GM21528 (cell line): ENCODE measurements at regions not wholly inside any gene's neighbourhood (a gene's known extent, or its start where the extent isn't known, plus 50 kb on each side); places are given as distances from the start of the nearest gene placed in this dataset.
A peak's percentile ranks its signal among the peaks of the same experiment; 100 is the strongest.

ENCODE experiments used
- ATAC-seq: cut with Tn5 transposase; IDR thresholded peaks from one replicate; pipeline ENCODE4 v1.9.1; 2021; ENCODE audit warnings: mild to moderate bottlenecking, moderate library complexity; ENCODE audit not compliant: unreplicated experiment, low FRiP score

DNA sequence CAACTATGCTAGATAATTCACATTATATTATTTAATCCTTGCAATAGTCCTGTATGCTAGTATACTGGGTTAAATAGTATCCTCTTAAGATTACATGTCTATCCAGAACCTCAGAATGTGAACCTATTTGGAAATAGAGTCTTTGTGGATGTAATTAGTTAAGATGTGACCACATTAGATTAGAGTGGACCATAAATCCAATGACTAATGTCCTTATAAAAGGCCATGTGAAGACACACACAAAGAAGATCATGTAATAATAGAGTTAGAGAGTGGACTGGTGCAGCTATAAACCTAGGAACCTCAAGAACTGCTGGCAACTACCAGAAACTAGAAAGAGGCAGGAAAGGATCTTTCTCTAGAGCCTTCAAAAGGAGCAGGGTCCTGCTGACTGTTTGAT is 263.6 kb upstream of the PTGER4 start:
- ATAC-seq, result no peak

DNA sequence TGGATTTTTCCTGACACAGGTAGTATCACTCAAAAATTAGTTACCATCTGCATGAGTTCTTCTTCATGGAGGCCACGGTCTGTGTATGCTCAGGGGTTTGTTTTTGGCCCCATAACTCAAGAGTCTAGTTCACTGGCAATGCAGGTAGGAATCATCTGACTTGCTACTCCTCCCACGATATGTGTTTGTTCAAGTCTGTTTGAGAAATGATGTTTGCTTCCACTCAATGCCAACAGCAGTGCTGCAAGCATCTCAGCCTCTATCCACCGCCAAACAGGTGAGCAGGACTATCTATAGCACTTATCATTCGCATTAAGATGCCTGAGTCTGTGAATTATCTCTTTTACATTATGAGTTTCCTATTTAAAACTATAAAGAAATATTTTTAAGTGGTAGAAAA is 264.8 kb upstream of the PTGER4 start:
- ATAC-seq, result no peak

- ATAC-seq, result no peak
Observed at GRCh38 chr5:40413743-40414142, 266.0 kb upstream of the PTGER4 start.

GRCh38 chr5:40412771-40413170 is 266.9 kb upstream of the PTGER4 start:
- no peak for ATAC-seq

DNA sequence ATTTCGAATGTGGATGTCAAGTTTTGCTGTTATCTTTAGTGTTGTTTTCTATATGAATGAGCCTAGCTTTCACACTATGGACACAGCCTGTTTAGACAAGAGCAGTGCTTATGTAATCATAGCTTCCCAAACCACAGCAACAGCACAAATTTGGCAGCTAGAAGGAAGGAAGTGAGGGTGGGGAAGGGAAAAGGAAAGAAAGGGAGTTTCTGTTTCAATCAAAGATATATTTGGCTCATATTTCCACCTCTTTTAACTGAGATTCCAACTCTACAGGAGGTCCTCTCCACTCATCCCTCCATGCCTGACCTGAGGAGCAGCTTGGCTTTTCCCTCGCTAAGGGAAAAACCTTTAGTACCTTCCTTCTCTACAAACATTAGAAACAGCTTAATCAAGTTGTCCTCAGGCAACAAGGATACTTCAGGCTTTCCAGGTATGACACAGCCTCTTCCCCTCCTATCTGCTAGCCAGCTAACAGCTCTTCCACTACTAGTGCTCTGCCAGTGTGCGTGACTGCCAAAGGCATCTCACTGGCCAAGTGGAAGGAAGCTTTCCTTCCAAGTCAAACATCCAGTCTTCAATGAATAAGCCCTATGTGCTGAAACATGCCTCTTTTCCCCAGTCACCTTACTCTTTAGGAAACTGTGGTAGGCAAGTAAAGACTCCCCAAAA is 268.6 kb upstream of the PTGER4 start:
- no peak for ATAC-seq

DNA sequence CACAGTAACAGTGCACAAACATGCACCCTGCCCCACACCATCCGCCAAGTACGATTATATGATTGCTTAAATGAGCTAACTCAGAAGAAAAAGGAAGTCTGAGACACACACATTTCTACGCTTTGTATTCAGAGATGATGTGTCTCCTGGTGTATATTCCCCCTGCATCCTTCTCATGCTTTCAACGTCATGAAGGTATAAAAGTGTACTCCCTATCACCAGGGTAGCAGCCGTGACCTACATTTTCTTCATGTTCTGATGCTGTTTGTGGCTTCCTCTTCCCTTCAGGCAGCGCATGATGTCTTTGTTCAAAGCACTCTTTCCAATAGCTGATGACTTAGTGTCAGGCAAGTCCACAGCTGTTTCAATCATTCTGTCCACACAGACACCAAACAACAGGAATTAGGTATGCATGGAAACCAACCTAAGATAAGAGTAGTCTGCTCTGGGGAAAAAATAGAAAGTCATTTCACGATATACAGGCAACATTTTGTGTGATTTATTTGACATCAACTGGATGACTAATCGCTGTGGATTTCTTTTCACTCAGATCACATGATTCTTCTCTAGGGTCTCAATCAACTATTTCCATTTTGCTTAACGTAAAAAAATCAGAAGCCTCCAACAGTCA is 269.4 kb upstream of the PTGER4 start:
- no peak for ATAC-seq

DNA sequence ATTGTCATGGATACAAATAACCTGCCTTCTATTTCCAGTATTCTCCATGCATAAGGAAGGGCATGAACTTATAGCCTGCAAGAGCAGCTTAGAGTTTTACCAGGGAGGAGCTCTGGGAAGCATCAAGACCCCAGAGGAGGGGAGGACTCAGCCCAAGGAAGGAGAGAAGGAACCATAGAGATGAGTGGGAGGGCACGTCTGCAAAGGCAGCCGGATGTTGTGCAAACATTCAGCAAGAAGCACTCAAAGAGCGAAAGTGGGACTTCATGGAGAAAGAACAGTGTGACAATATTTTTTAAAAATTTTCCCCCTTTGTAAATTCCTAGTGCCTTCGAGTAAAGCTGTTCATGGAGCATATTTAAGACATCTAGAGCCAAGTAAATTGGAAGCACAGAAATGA is 270.1 kb upstream of the PTGER4 start:
- no peak for ATAC-seq

DNA sequence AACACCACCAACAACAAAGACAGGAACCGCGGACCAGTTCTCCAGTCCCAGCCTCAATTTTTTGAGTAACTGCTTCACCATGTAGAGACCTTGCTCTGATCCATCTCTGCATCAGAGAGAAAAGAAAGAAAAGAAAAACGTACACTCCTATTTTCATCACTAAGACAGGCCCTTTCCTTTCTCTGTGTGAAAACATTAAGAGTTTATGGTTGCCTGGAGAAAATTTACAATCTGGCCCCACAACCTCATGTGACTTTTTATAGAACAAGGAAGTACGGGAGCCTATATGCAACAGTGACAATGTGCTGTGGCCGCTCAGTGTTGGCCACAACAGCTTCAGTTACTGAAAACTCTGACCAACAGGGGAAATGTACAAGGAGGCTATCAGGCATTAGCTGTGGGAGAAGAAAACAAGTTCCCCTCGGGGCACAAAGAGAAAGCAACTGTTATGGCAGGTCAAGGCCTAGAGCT is 272.9 kb upstream of the PTGER4 start:
- peak; percentile 74 for ATAC-seq

- ATAC-seq, result no peak
Observed at GRCh38 chr5:40405996-40406740, 273.5 kb upstream of the PTGER4 start.

GRCh38 chr5:40405230-40405629 is 274.5 kb upstream of the PTGER4 start:
- ATAC-seq, result no peak

- ATAC-seq, result peak; percentile 67
Observed at GRCh38 chr5:40404613-40405012, 275.1 kb upstream of the PTGER4 start.

DNA sequence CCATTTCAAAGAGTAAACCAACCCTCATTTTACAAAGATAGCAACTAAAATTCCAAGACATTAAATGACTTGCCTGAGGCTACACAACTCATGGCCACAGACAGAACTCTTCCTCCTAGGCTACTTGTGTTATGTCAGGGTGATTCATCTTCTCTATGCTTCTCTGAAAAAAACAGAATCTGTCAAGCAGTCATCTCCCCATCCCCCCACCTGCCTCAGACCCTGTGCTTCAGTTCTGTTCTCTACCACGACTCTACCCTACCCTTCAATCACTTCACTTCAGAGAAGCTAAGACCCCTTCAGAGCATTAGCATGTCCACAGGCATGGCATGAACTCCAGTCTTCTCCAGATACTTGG is 277.7 kb upstream of the PTGER4 start:
- no peak for ATAC-seq

GRCh38 chr5:40401284-40402006 is 278.3 kb upstream of the PTGER4 start:
- ATAC-seq, result no peak

GRCh38 chr5:40400245-40400644 is 279.5 kb upstream of the PTGER4 start:
- ATAC-seq, result no peak

- ATAC-seq, result no peak
Observed at GRCh38 chr5:40399349-40399748, 280.4 kb upstream of the PTGER4 start.

DNA sequence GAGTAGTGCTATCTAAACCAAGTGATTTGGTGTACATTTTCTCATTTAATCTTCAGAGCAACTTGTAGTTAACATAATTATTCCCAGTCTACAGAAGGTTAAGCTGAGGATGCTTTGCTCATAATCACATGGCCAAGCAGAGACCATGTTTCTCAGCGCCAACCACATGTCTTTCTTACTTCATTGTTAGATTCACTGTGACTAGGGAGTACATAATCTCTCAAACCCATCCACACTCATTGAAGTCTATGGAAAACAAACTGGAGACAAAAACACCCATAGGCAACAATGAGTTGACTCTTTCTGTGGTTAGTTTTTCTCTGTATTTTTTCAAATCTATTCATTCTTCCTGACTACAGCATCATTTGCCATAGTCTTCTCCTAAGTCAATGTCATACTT is 281.7 kb upstream of the PTGER4 start:
- no peak for ATAC-seq

GRCh38 chr5:40397091-40397490 is 282.6 kb upstream of the PTGER4 start:
- no peak for ATAC-seq

DNA sequence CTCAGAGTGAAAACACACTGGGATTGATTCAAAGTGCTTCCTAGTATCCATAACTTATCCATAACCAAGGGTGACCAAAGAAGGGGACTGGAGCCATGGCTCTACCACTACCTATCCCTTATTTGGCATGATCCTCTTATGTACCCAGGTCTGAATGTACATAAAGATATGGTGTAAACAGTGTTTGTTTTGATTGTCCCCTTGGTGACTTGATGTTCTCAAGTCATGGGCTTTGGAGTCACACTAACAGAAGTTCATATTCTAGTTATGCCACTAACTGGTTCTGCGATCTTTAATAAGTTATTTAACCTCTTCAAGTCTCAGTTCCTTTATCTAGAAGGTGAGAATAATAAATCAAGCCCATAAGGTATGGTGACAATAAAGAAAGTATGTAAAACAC is 283.4 kb upstream of the PTGER4 start:
- no peak for ATAC-seq

- no peak for ATAC-seq
Observed at GRCh38 chr5:40395251-40395650, 284.5 kb upstream of the PTGER4 start.

DNA sequence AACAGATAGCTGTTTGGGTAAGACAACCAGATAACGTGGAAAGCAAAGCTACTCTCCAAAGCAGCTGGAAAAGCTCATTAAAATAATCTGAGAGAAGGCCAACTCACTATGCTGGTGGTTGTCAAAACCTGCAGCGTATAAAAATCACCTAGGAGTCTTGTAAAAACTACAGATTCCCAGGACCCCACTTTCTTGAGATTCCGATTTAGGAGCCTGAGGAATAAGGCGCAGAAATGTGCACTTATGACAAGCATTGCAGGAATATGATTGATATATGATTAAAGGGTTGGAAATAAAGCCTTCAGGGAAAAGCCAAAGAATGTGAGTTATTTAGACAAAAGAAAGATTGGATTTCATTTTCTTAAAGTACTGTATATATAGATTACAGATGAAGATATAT is 285.0 kb upstream of the PTGER4 start:
- no peak for ATAC-seq

GRCh38 chr5:40391642-40392041 is 288.1 kb upstream of the PTGER4 start:
- no peak for ATAC-seq
